AG04449 (cell line): ENCODE measurements at regions not wholly inside any gene's neighbourhood (a gene's known extent, or its start where the extent isn't known, plus 50 kb on each side); places are given as distances from the start of the nearest gene placed in this dataset.
"Not testable (repeated sequence)": the region's sequence is repeated elsewhere in the genome, so short reads cannot be mapped to it uniquely, and the experiment has no call there.

ENCODE experiments used
- CTCF ChIA-PET: fragments of 350-600 bp; formaldehyde crosslinking; extraction: SDS; loops from one replicate; lab custom pipeline; 2021; ENCODE audit warnings: antibody characterized with exemption; lab: Yijun Ruan, JAX
- POLR2A ChIA-PET: fragments of 400-600, 350-600 bp; formaldehyde crosslinking; extraction: SDS; loops from one replicate; lab custom pipeline; 2020; ENCODE audit warnings: antibody characterized with exemption, inconsistent platforms; lab: Yijun Ruan, JAX
- DNase-seq: peaks from one replicate; pipeline ENCODE4 v3.0.0-alpha.2; 2010; ENCODE audit warnings: low read depth, low spot score
- H3K4me3 ChIP-seq: 2 replicates; pipeline ENCODE4 v1.5.1; 2011; ENCODE audit warnings: low read depth, mild to moderate bottlenecking, control low read depth, low read length
- CTCF ChIP-seq: IDR thresholded peaks from one replicate; pipeline ENCODE4 v1.5.1; 2011; ENCODE audit warnings: mild to moderate bottlenecking, moderate library complexity, low read length, control low read depth, inconsistent platforms; ENCODE audit not compliant: insufficient read depth; ENCODE audit errors: missing control alignments

GRCh38 chr3:31105011-31105410 is 210.6 kb upstream of the GADL1 start:
- ChIA-PET CTCF (interaction anchor here (1.2 to 1.8 kb wide), 2 partner anchors 9 to 13 kb away, joined by 3 to 8 read pairs; no protein-coding TSS in a partner anchor), POLR2A (interaction anchor here (0.7 kb wide), 1 partner anchor 100 kb away, joined by 4 read pairs; no protein-coding TSS in a partner anchor)
- no peak for DNase-seq
- no peak for TF ChIP-seq CTCF
- H3K4me3 ChIP-seq = no peak overlapping the region

- DNase-seq = peak; percentile 86
- CTCF ChIA-PET = interaction anchor here (1.2 to 1.8 kb wide), 3 partner anchors 10 to 27 kb away, joined by 3 to 8 read pairs (median 3); no protein-coding TSS in a partner anchor
- POLR2A ChIA-PET = interaction anchor here (0.7 kb wide), 1 partner anchor 101 kb away, joined by 4 read pairs; no protein-coding TSS in a partner anchor
Observed at GRCh38 chr3:31105438-31106077, 211.1 kb upstream of the GADL1 start.

GRCh38 chr3:31106204-31106603 is 211.7 kb upstream of the GADL1 start:
- CTCF ChIA-PET = interaction anchor here (1.2 kb wide), 1 partner anchor 27 kb away, joined by 3 read pairs; no protein-coding TSS in a partner anchor
- TF ChIP-seq CTCF = no peak
- POLR2A ChIA-PET = no interaction called here
- DNase-seq = peak; percentile 37
- H3K4me3 ChIP-seq = no peak overlapping the region

More at GRCh38 chr3:31105438-31106077, 211.1 kb upstream of the GADL1 start:
- TF ChIP-seq CTCF = no peak
- H3K4me3 ChIP-seq = no peak overlapping the region

- no peak overlapping the region for H3K4me3 ChIP-seq
- CTCF ChIA-PET = interaction anchor here (1.2 kb wide), 1 partner anchor 28 kb away, joined by 3 read pairs; no protein-coding TSS in a partner anchor
- no peak for DNase-seq
- POLR2A ChIA-PET = no interaction called here
- TF ChIP-seq CTCF = no peak
Observed at GRCh38 chr3:31106912-31107311, 212.5 kb upstream of the GADL1 start.

- no peak for DNase-seq
- ChIA-PET POLR2A (no interaction called here), CTCF (no interaction called here)
- no peak for TF ChIP-seq CTCF
- no peak overlapping the region for H3K4me3 ChIP-seq
Observed at GRCh38 chr3:31114929-31115283, 220.4 kb upstream of the GADL1 start.

GRCh38 chr3:31115531-31115930 is 221.1 kb upstream of the GADL1 start:
- POLR2A ChIA-PET, CTCF ChIA-PET, H3K4me3 ChIP-seq, DNase-seq: not testable (repeated sequence)
